Right cardiac atrium (tissue), 5 donors: ENCODE measurements at regions not wholly inside any gene's neighbourhood (a gene's known extent, or its start where the extent isn't known, plus 50 kb on each side); places are given as distances from the start of the nearest gene placed in this dataset.
A peak's percentile ranks its signal among the peaks of the same experiment; 100 is the strongest.

Experiments
- ATAC-seq, 2 donors: fragments of 200-7000 bp; cut with Tn5 transposase; one replicate each; pipeline versions ENCODE4 v1.8.0 to v1.9.1; 2020; ENCODE audit warnings: moderate library complexity in 2 of 2, mild to moderate bottlenecking in 1 of 2
- DNase-seq, 3 donors: peaks; one replicate each; pipeline ENCODE4 v3.0.0-alpha.2; 2020
- H3K27ac ChIP-seq: one replicate; pipeline ENCODE4 v1.5.1; 2013; ENCODE audit warnings: mild to moderate bottlenecking, low read length, control low read depth, moderate library complexity
- H3K27me3 ChIP-seq: one replicate; pipeline ENCODE4 v1.6.1; 2013; ENCODE audit not compliant: control insufficient read depth, insufficient read depth
- H3K4me1 ChIP-seq: one replicate; pipeline ENCODE4 v1.6.1; 2013; ENCODE audit warnings: low read length; ENCODE audit not compliant: control insufficient read depth, insufficient read depth
- H3K4me3 ChIP-seq: one replicate; pipeline ENCODE4 v1.5.1; 2013; ENCODE audit warnings: low read length, control low read depth
- H3K9me3 ChIP-seq: one replicate; pipeline ENCODE4 v1.6.1; 2013; ENCODE audit warnings: low read length; ENCODE audit not compliant: control insufficient read depth
- WGBS: extraction: QIAGEN DNeasy Blood & Tissue Kit; methylation state at CpG from one replicate; pipeline ENCODE4 v1.1.7; 2013; 5-methylcytosine and 5-hydroxymethylcytosine counted together
- intact Hi-C, 4 donors: fragments of 100-400 bp; cut with DNase I; formaldehyde crosslinking; loops; one replicate each; pipeline versions ENCODE4 v1.11.0 to v1.14.0; 2022 to 2023
- donor health status: healthy with polysubstance abuse.
- donor health status: DM: no; HTN: yes; CAD: no.
- donor health status: DM: no; HTN: no; CAD: no.
- donor health status: DM: no; HTN: yes; CAD: no; lungs with severe emphysema.
- donor health status: DM: yes; HTN: yes; CAD: no.

DNA sequence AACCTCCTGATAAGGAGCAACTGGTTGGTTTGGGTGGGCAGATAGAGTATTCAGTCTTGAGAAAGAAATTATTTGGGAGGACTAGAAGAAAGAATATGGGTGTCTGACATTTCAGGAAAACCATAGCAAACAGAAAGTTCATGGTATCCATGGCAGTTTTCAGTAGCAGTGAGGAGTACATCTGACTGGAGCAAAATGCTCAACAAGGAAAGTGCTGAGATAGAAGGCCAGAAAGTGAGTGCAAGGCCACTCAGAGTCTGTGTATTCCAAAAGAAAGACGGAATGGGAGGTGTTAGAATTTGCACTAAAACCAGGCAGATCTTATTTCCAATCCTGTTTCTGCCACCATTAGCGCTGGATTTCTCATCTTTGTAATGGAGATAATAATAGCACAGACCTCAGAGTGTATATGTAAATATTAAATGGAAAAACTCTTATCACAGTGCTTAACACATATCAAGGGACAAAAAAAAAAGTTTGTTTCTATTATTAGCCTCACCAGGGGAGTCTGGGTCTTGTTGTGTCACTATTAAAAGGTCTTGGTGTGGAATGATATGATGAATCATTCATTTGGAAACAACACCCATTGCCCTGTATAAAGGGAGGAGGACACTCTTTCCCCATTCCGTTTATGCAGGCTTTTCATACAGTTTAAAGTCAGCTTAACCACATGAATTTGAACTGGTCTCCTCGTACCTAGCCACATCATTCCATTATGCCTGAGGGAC, 349.8 kb downstream of the IPO8 start:
- ATAC-seq (peak; percentile 92 to 93), DNase-seq (no peak)
- H3K4me1 ChIP-seq, result no peaks in the 10 kb centered on the region
- H3K4me3 ChIP-seq, result no peak overlapping the region
- peak overlapping the region; percentile 98 for H3K27ac ChIP-seq
- intact Hi-C loops, result no loop called here
- peaks cover 2% of the 10 kb centered on the region for H3K9me3 ChIP-seq
- no peaks in the 10 kb centered on the region for H3K27me3 ChIP-seq
- 51% methylated on average over 4 of the region's 4 CpGs for WGBS

DNA sequence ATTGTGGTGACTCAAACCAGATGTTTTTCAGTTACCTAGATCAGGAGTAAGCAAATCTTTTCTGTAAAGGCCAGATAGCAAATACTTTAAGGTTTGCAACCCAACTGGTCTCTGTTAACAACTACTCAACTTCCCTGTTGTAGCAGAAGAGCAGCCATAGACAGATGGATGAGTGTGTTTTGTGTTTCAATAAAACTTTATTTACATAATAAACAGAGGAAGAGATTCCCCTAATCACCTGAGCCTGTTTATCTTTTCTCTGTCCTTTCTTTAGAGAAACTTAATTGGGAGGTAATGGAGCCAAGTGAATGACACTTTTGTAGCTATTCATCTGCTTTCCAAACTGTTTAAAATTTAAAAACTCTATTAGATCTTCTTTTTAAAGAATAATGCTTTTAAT, 365.1 kb downstream of the IPO8 start:
- Histone ChIP-seq H3K4me1 (no peaks in the 10 kb centered on the region), H3K4me3 (no peak overlapping the region), H3K27me3 (no peaks in the 10 kb centered on the region), H3K27ac (no peak overlapping the region), H3K9me3 (no peaks in the 10 kb centered on the region)
- DNase-seq (no peak), ATAC-seq (no peak)
- intact Hi-C loops, result no loop called here

DNA sequence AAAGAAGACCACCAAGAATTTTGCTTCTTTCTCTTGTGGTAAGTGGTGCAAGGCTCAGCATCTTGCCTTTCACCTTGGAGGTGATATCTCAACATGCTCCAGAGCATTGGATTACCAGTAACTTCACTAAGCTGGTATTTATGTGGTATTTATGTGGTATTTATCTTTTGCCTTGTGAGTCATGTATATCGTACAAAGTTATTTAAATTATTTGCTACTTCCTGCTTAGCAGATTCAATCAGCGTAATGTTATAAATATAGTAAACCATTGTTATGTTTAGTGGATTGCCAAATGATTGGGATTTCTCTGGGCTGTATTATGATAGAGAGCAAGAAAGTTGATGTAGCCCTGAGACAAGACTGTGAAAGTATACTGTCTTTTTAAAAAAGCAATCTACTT, 366.4 kb downstream of the IPO8 start:
- intact Hi-C loops, result no loop called here
- no peaks in the 10 kb centered on the region for H3K9me3 ChIP-seq
- H3K4me1 ChIP-seq, result no peaks in the 10 kb centered on the region
- WGBS, result 74% methylated on average over 2 of the region's 2 CpGs
- H3K27ac ChIP-seq, result no peak overlapping the region
- no peak for DNase-seq
- no peak overlapping the region for H3K4me3 ChIP-seq
- ATAC-seq, result no peak
- H3K27me3 ChIP-seq, result no peaks in the 10 kb centered on the region

- intact Hi-C loops, result no loop called here
- Histone ChIP-seq H3K27me3 (no peaks in the 10 kb centered on the region), H3K27ac (no peak overlapping the region), H3K4me1 (no peaks in the 10 kb centered on the region), H3K9me3 (no peaks in the 10 kb centered on the region), H3K4me3 (no peak overlapping the region)
- 55% methylated on average over 4 of the region's 4 CpGs for WGBS
- no peak for ATAC-seq
- DNase-seq, result no peak
These were observed 372.7 kb downstream of the IPO8 start for GRCh38 chr12:30323008-30323407.

DNA sequence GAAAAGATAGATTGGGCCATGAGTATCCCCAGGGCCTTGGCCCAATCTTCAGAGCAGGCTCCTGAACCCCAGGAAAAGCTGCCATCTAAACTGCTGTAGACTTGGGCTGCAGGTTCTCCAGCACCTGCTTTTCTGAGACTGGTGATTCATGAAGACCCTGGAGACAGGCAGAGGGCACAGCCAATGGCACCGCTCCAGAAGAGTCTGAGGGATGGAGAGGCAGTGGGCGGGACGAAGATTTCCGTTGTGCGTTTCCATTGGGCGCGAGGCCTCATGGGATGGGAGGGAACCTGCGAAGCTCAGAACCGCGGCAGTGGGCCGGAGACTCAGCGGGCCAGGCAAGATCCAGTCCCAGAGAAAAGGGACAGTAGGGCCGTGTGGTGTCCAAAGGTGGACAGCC, 375.1 kb downstream of the IPO8 start:
- no peak for DNase-seq
- Histone ChIP-seq H3K4me1 (no peaks in the 10 kb centered on the region), H3K9me3 (no peaks in the 10 kb centered on the region), H3K4me3 (no peak overlapping the region), H3K27ac (no peak overlapping the region), H3K27me3 (no peaks in the 10 kb centered on the region)
- intact Hi-C loops, result no loop called here
- 95% methylated on average over 13 of the region's 13 CpGs for WGBS
- ATAC-seq, result no peak

- Histone ChIP-seq H3K4me1 (no peaks in the 10 kb centered on the region), H3K27ac (no peak overlapping the region), H3K27me3 (no peaks in the 10 kb centered on the region), H3K9me3 (no peaks in the 10 kb centered on the region), H3K4me3 (no peak overlapping the region)
- WGBS, result 52% methylated on average over 5 of the region's 5 CpGs
- DNase-seq, result no peak
- ATAC-seq, result no peak
- intact Hi-C loops, result no loop called here
These were observed 381.1 kb downstream of the IPO8 start for GRCh38 chr12:30314506-30315100.

DNA sequence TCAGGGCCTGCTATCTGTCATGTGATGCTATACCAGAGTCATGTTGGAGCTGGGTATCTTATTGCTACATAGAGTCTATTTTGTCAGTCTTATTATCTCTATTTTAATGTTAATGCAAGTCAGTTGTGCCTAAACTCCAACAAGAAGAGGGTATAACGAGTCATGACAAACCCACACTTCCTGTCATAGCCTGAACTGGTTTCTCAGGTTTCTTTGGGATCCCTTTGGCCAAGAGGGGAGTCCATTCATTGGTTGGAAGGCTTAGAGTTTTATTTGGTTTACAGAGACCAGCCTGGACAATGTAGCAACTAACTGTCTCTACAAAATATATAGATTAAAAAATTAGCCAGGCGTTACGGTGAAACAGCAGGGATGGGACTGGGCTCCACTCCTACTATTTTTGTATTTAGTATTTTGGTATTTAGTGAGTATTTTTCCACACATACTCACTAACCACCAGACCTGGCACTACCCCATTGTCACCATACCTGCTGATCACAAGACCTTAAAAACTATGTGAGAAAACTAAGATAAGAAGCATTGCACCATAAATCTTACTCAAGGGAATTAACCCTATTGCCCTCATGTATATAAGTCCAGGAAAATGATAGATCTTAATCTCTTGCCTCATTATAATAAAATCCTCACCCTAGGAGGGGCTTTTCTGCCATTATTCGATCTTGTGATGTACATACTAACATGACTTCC, 387.5 kb downstream of the IPO8 start:
- 73% methylated on average over 4 of the region's 4 CpGs for WGBS
- intact Hi-C loops, result loop anchor here in 1 of 4 donors (10.0 kb wide), 1 partner anchor 207 kb away; no protein-coding TSS in a partner anchor
- no peak for ATAC-seq
- no peaks in the 10 kb centered on the region for H3K4me1 ChIP-seq
- H3K27ac ChIP-seq, result no peak overlapping the region
- H3K4me3 ChIP-seq, result no peak overlapping the region
- no peak for DNase-seq
- H3K27me3 ChIP-seq, result no peaks in the 10 kb centered on the region
- no peaks in the 10 kb centered on the region for H3K9me3 ChIP-seq

- intact Hi-C loops, result loop anchor here in 1 of 4 donors (10.0 kb wide), 1 partner anchor 210 kb away; no protein-coding TSS in a partner anchor
These were observed 391.1 kb downstream of the IPO8 start for GRCh38 chr12:30304528-30304927.

DNA sequence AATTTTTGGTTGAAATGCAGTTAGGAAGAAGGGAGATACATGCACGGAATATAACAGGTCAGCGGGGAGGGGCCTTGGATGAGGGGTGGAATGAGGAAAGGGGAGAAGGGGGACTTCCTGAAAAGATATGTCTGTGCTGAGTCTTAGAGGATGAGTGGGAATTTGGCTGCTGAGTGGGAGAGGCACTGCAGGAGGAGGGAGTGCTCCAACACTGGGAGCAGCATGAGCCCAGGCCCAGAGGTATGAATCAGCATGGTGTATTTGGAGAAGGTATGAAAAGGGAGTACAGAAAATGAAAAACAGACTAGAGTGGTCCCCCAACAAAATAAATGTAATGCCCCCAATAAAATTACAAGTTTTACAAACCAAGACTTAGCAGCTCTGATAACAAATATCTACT, 394.4 kb downstream of the IPO8 start:
- Histone ChIP-seq H3K4me1 (no peaks in the 10 kb centered on the region), H3K27ac (no peak overlapping the region), H3K27me3 (no peaks in the 10 kb centered on the region), H3K9me3 (no peaks in the 10 kb centered on the region), H3K4me3 (no peak overlapping the region)
- WGBS, result 77% methylated on average over 2 of the region's 2 CpGs
- ATAC-seq (no peak), DNase-seq (no peak)
- intact Hi-C loops, result loop anchor here in 1 of 4 donors (10.0 kb wide), 1 partner anchor 214 kb away; no protein-coding TSS in a partner anchor

More at GRCh38 chr12:30304528-30304927, 391.1 kb downstream of the IPO8 start:
- ATAC-seq (no peak), DNase-seq (no peak)
- no peaks in the 10 kb centered on the region for H3K27me3 ChIP-seq
- no peak overlapping the region for H3K4me3 ChIP-seq
- no peak overlapping the region for H3K27ac ChIP-seq
- no peaks in the 10 kb centered on the region for H3K4me1 ChIP-seq
- H3K9me3 ChIP-seq, result no peaks in the 10 kb centered on the region

DNA sequence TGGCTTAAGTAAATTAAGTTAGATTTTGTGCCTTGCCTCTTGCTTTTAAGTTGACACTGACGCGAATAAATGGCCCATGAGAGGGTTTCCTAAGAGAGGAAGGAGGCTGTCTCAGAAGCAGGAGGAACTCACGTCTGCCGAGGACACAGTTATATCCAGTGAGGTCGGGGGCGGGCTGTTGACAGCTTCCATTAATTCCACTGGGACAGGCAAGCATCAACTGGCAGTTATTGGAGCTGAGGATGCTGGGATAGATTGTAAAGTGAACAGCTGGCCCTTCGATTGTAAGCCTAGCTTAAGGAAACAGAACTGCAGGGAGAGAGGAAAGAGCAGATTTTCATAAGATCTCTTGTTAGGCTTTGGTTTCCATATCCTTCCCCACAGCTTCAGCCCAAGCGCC, 399.2 kb downstream of the IPO8 start:
- intact Hi-C loops, result no loop called here
- H3K4me1 ChIP-seq, result no peaks in the 10 kb centered on the region
- no peak for DNase-seq
- H3K9me3 ChIP-seq, result peaks cover 3% of the 10 kb centered on the region
- H3K27me3 ChIP-seq, result no peaks in the 10 kb centered on the region
- WGBS, result 41% methylated on average over 8 of the region's 8 CpGs
- no peak overlapping the region for H3K27ac ChIP-seq
- ATAC-seq, result no peak
- no peak overlapping the region for H3K4me3 ChIP-seq

DNA sequence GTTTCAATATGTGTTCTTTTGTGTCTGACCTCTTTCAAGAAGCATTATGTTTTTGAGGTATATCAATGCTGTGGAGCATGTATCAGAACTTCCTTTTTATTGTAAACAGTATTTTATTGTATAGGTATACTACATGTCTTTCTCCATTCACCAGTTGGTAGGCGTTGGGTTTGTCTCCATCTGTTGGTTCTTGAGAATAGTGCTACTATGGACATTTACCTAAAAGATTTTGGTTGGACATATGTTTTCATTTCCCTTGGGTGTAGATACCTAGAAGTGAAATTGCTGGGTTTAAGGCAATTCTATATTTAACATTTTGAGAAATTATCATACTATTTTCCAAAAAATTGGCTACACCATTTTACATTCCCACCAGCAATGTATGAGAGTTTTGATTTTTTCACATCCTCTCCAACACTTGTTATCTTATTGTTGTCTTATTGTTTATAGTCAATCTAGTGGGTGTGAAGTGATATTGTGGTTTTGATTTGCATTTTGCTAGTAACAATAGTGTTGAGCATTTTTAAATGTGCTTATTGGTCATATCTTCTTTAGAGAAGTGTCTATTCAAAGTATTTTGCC, 409.2 kb downstream of the IPO8 start:
- WGBS, result 29% methylated on average over 1 of the region's 1 CpG
- H3K27me3 ChIP-seq, result no peaks in the 10 kb centered on the region
- H3K4me1 ChIP-seq, result no peaks in the 10 kb centered on the region
- H3K4me3 ChIP-seq, result no peak overlapping the region
- intact Hi-C loops, result loop anchor here in 1 of 4 donors (10.0 kb wide), 1 partner anchor 762 kb away; no protein-coding TSS in a partner anchor
- no peak for DNase-seq
- no peak for ATAC-seq
- no peak overlapping the region for H3K27ac ChIP-seq
- H3K9me3 ChIP-seq, result no peaks in the 10 kb centered on the region
